ENCODE measurements at regions not wholly inside any gene's neighbourhood (a gene's known extent, or its start where the extent isn't known, plus 50 kb on each side); places are given as distances from the start of the nearest gene placed in this dataset.

DNA sequence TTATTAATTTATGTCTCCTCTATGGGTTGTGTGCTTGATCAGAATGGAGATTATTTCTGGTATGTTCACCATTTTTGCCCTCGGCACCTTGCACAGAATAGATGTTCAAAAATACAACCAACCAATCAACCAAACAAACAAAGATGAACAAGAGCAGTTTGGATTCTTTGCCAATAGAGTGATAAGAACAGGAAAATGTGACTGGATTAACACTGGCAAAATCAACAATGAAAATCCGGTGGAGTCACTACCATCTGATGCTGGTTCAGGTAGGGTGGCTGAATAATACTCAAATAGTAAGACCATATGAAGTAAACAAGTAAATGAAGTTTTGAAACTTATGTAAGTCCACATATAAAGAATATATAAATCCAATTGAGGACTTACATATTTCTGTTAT lies 685.0 kb upstream of the EPHA5 start:
- TF ChIP-seq CTCF (conservative IDR thresholded peaks at IDR 0.05; ENCODE audit: low read length) (no peak), EZH2phosphoT487 (IDR thresholded peaks at IDR 0.05; ENCODE audit: borderline replicate concordance) (no peak)
